ENCODE measurements at regions not wholly inside any gene's neighbourhood (a gene's known extent, or its start where the extent isn't known, plus 50 kb on each side); places are given as distances from the start of the nearest gene placed in this dataset.
"Not testable (repeated sequence)": the region's sequence is repeated elsewhere in the genome, so short reads cannot be mapped to it uniquely, and the experiment has no call there.

DNA sequence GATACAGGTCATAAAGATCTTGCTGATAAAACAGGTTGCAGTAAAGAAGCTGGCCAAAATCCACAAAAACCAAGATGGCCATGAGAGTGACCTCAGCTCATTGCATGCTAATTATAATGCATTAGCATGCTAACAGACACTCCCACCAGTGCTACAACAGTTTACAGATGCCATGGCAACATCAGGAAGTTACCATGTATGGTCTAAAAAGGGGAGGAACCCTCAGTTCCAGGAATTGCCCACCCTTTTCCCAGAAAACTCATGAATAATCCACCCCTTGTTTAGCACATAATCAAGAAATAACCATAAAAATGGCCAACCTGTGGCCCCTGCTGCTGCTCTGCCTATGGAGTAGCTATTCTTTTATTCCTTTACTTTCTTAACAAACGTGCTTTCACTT, 284.2 kb downstream of the MED10 start:
- not testable (repeated sequence) for TF ChIP-seq CTCF (optimal IDR thresholded peaks at IDR 0.05 in 1 of 3, IDR thresholded peaks at IDR 0.05 in 1 of 3, conservative IDR thresholded peaks at IDR 0.05 in 1 of 3; ENCODE audit: extremely low read depth in 1 of 3, insufficient read depth in 2 of 3, low read length in 3 of 3); EZH2 (IDR thresholded peaks at IDR 0.05; ENCODE audit: low read length)

Data from keratinocyte (primary cell).